ENCODE measurements at regions not wholly inside any gene's neighbourhood (a gene's known extent, or its start where the extent isn't known, plus 50 kb on each side); places are given as distances from the start of the nearest gene placed in this dataset.

DNA sequence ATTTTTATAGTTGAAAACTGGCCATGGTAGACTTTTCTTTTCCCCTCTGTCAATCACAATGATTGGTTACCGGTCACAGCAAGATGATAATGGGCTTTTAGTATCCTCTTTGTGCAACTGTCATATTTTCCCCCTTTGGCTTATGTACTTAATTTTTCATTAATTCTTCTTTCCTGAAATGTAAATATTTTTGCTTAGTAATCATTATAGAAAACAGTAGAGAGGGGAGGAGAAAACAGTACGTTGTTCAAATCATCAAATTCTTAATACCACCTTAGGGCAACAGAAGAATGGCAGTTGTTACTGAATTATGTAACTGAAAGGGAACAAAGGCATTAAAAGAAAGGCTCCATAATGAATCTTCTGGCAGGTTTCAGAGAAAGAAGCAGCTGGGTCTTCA lies 699.0 kb downstream of the METTL4 start:
- no peak for TF ChIP-seq CTCF (IDR thresholded peaks at IDR 0.05; ENCODE audit: unreplicated experiment in 3 of 3)
- H3K4me3 Mint-ChIP-seq: no peak overlapping the region
- no peak overlapping the region for H3K27ac Mint-ChIP-seq
- H3K4me1 Mint-ChIP-seq: no peaks in the 10 kb centered on the region
- H3K9me3 Mint-ChIP-seq: no peaks in the 10 kb centered on the region
- no peaks in the 10 kb centered on the region for H3K27me3 Mint-ChIP-seq (ENCODE audit: low read depth)
- no peaks in the 10 kb centered on the region for H3K36me3 Mint-ChIP-seq (ENCODE audit: low read depth)

GRCh38 chr18:1875219-1875618 lies 696.1 kb downstream of the METTL4 start:
- no peaks in the 10 kb centered on the region for H3K36me3 Mint-ChIP-seq (ENCODE audit: low read depth)
- H3K4me1 Mint-ChIP-seq: no peaks in the 10 kb centered on the region
- H3K9me3 Mint-ChIP-seq: no peaks in the 10 kb centered on the region
- no peak overlapping the region for H3K27ac Mint-ChIP-seq
- no peak overlapping the region for H3K4me3 Mint-ChIP-seq
- TF ChIP-seq CTCF (IDR thresholded peaks at IDR 0.05; ENCODE audit: unreplicated experiment in 3 of 3): no peak
- no peaks in the 10 kb centered on the region for H3K27me3 Mint-ChIP-seq (ENCODE audit: low read depth)

- H3K4me1 Mint-ChIP-seq: no peaks in the 10 kb centered on the region
- H3K4me3 Mint-ChIP-seq: no peak overlapping the region
- no peaks in the 10 kb centered on the region for H3K9me3 Mint-ChIP-seq
- no peaks in the 10 kb centered on the region for H3K27me3 Mint-ChIP-seq (ENCODE audit: low read depth)
- TF ChIP-seq CTCF (IDR thresholded peaks at IDR 0.05; ENCODE audit: unreplicated experiment in 3 of 3): no peak
- no peaks in the 10 kb centered on the region for H3K36me3 Mint-ChIP-seq (ENCODE audit: low read depth)
- H3K27ac Mint-ChIP-seq: no peak overlapping the region
These were observed 686.7 kb downstream of the METTL4 start for GRCh38 chr18:1884623-1885022.

DNA sequence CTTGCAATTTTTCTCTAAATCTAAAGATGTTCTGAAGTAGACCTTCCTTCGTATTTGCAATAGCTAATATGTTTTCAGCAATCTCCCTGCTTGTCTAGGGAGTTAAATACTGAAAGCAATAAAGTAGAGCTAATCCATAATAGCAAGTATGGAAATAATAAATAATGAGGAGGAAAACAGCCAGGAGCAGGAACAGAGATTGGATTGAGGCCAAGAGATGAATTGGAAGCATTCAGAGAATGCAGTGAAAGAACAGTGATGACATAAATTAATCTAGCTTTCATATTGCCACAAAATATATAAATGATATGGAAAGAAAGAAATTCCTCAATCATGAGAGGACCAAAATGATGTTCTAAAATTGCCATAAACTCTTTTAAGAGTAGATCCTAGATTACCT lies 679.7 kb downstream of the METTL4 start:
- no peaks in the 10 kb centered on the region for H3K27me3 Mint-ChIP-seq (ENCODE audit: low read depth)
- H3K36me3 Mint-ChIP-seq (ENCODE audit: low read depth): no peaks in the 10 kb centered on the region
- no peaks in the 10 kb centered on the region for H3K9me3 Mint-ChIP-seq
- no peak overlapping the region for H3K4me3 Mint-ChIP-seq
- H3K27ac Mint-ChIP-seq: no peak overlapping the region
- TF ChIP-seq CTCF (IDR thresholded peaks at IDR 0.05; ENCODE audit: unreplicated experiment in 3 of 3): no peak
- no peaks in the 10 kb centered on the region for H3K4me1 Mint-ChIP-seq

DNA sequence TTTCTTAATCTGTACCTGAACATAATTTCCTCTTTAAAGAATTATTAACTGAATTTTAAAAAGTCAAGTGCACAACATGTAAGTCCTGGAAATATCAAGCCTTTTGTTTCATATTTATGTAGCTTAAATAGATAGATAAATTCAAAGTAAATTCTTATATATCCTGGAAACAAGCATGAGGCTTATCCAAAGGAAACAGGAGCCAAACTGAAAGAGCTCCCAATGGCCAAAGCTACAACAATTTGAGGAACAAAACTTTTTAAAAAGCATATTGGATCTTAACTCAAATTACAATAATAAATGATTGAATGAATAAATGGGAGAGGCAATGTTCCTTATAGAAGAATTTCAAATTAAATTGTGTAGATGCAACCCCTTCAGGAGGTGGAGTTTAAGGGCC lies 679.1 kb downstream of the METTL4 start:
- no peaks in the 10 kb centered on the region for H3K9me3 Mint-ChIP-seq
- TF ChIP-seq CTCF (IDR thresholded peaks at IDR 0.05; ENCODE audit: unreplicated experiment in 3 of 3): no peak
- no peak overlapping the region for H3K27ac Mint-ChIP-seq
- no peaks in the 10 kb centered on the region for H3K36me3 Mint-ChIP-seq (ENCODE audit: low read depth)
- H3K4me1 Mint-ChIP-seq: no peaks in the 10 kb centered on the region
- H3K4me3 Mint-ChIP-seq: no peak overlapping the region
- no peaks in the 10 kb centered on the region for H3K27me3 Mint-ChIP-seq (ENCODE audit: low read depth)

DNA sequence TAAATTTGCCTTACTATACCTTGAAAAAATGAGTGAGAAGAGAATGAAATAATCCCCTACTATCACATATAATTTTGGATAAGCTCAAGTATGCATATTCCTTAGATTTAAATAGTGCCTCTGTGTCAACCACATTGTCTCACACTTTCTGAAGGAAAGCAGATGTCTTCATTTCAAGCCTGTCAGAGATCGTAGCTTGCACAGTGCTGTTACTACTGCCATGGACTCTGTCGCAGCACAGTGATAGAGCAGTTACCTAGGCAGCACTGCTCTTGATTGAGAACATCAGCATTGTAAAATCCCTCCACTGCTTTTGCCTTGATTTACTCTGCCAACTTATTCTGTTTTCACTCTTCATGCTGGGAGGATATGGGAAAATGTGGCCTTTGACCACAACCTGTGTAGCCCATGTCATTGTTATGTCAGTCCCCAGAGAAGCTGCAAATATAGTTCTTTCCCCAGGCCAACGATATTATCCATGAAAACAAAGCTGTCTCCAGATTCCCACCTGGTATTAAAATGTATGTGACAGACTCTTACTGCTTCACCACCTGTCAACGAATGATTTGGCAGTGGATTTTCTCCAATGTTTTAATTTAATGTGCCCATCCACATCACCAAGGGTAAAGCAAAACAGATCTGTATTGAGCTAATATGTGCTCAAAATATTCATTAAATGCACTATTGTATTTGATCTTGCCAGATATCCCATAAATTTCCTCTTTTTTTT lies 675.7 kb downstream of the METTL4 start:
- H3K36me3 Mint-ChIP-seq (ENCODE audit: low read depth): no peaks in the 10 kb centered on the region
- TF ChIP-seq CTCF (IDR thresholded peaks at IDR 0.05; ENCODE audit: unreplicated experiment in 3 of 3): no peak
- H3K27me3 Mint-ChIP-seq (ENCODE audit: low read depth): no peaks in the 10 kb centered on the region
- H3K27ac Mint-ChIP-seq: no peak overlapping the region
- no peaks in the 10 kb centered on the region for H3K9me3 Mint-ChIP-seq
- H3K4me1 Mint-ChIP-seq: no peaks in the 10 kb centered on the region
- no peak overlapping the region for H3K4me3 Mint-ChIP-seq

All from nephron (organoid).